Endothelial cell of umbilical vein (primary cell): ENCODE measurements at regions not wholly inside any gene's neighbourhood (a gene's known extent, or its start where the extent isn't known, plus 50 kb on each side); places are given as distances from the start of the nearest gene placed in this dataset.

Experiments used
- BruUV-seq: library from RNA; stranded (reverse); fragments of 400-500 nt; replicated peaks from 2 replicates; lab custom pipeline; 2021; lab: Mats Ljungman, UMichigan
- CTCF ChIA-PET: fragments of 300-600, 350-600 bp; sonication (Branson Sonifier 250); formaldehyde crosslinking; loops from one replicate; lab custom pipeline; 2021; ENCODE audit warnings: antibody characterized with exemption, inconsistent platforms; lab: Charles Lee
- POLR2A ChIA-PET: fragments of 300-600, 350-600 bp; sonication (Branson Sonifier 250); formaldehyde crosslinking; loops from one replicate; lab custom pipeline; 2021; ENCODE audit warnings: antibody characterized with exemption, inconsistent platforms; lab: Charles Lee
- DNase-seq: peaks from one replicate; pipeline ENCODE4 v3.0.0-alpha.2; 2011; ENCODE audit warnings: low read depth, low spot score
- FAIRE-seq: peaks from 2 replicates; lab custom pipeline; 2011; peaks lifted over from hg19 to GRCh38; lab: Jason Lieb, UNC
- H2AFZ ChIP-seq: 2 replicates; pipeline ENCODE4 v1.6.0; 2012; ENCODE audit warnings: low read depth, low read length, control low read depth, inconsistent platforms
- H3K27ac ChIP-seq: 2 replicates; pipeline ENCODE4 v1.5.1; 2011; ENCODE audit warnings: low read depth, mild to moderate bottlenecking, control low read depth, low read length, moderate library complexity; ENCODE audit not compliant: insufficient read depth
- H3K27me3 ChIP-seq, 2 experiments: 2 replicates each; pipeline versions ENCODE4 v1.6.0 to v1.6.1; 2011; ENCODE audit warnings: low read length in 2 of 2, mixed read lengths in 1 of 2; ENCODE audit not compliant: control insufficient read depth in 2 of 2, insufficient read depth in 2 of 2
- H3K36me3 ChIP-seq, 2 experiments: 2 replicates in 1 of 2; 3 replicates in 1 of 2; pipeline ENCODE4 v1.5.1; 2011; ENCODE audit warnings: low read length in 2 of 2, mild to moderate bottlenecking in 1 of 2, moderate library complexity in 1 of 2; ENCODE audit not compliant: control insufficient read depth in 2 of 2, insufficient read depth in 2 of 2; ENCODE audit errors: extremely low read depth in 1 of 2
- H3K4me1 ChIP-seq: 3 replicates; pipeline ENCODE4 v1.5.1; 2011; ENCODE audit warnings: mild to moderate bottlenecking, low read length; ENCODE audit not compliant: control insufficient read depth, insufficient read depth; ENCODE audit errors: extremely low read depth
- H3K4me2 ChIP-seq: 2 replicates; pipeline ENCODE4 v1.6.1; 2011; ENCODE audit warnings: low read length, control low read depth, mixed read lengths; ENCODE audit not compliant: insufficient read depth
- H3K4me3 ChIP-seq, 3 experiments: fragments of 200-600 bp in 1 of 3; sonication (generic), shearing (Covaris generic) in 1 of 3; replicated peaks in 1 of 3; 2 replicates each; pipeline ENCODE4 v1.5.1; 2011 to 2016; ENCODE audit warnings: control low read depth in 3 of 3, low read length in 3 of 3, mild to moderate bottlenecking in 2 of 3, inconsistent platforms in 1 of 3, low read depth in 1 of 3, moderate library complexity in 1 of 3; ENCODE audit not compliant: insufficient read depth in 1 of 3
- H3K79me2 ChIP-seq: 2 replicates; pipeline ENCODE4 v1.6.0; 2012; ENCODE audit warnings: low read length, inconsistent platforms; ENCODE audit not compliant: control insufficient read depth, insufficient read depth
- H3K9ac ChIP-seq: replicated peaks from 2 replicates; pipeline ENCODE3; 2011; ENCODE audit warnings: low read length, control low read depth; ENCODE audit not compliant: insufficient read depth; ENCODE audit errors: extremely low read depth
- H3K9me1 ChIP-seq: replicated peaks from 3 replicates; pipeline ENCODE4 v1.6.0; 2011; ENCODE audit warnings: mild to moderate bottlenecking, low read length; ENCODE audit not compliant: control insufficient read depth, insufficient read depth; ENCODE audit errors: extremely low read depth
- H3K9me3 ChIP-seq: replicated peaks from 2 replicates; pipeline ENCODE4 v1.5.1; 2012; ENCODE audit warnings: low read length, inconsistent platforms; ENCODE audit not compliant: control insufficient read depth, insufficient read depth
- H4K20me1 ChIP-seq: replicated peaks from 2 replicates; pipeline ENCODE3; 2011; ENCODE audit warnings: mild to moderate bottlenecking, low read length; ENCODE audit not compliant: control insufficient read depth, insufficient read depth; ENCODE audit errors: extremely low read depth
- CTCF ChIP-seq, 2 donors: IDR thresholded peaks; 1 replicate in 1 of 2; 2 replicates in 1 of 2; pipeline ENCODE4 v1.5.1; 2011; ENCODE audit warnings: low read length in 2 of 2, mild to moderate bottlenecking in 2 of 2, moderate library complexity in 2 of 2, control low read depth in 1 of 2, inconsistent platforms in 1 of 2, low read depth in 1 of 2; ENCODE audit not compliant: insufficient read depth in 1 of 2; ENCODE audit errors: extremely low read depth in 1 of 2
- EZH2 ChIP-seq: IDR thresholded peaks from 2 replicates; pipeline ENCODE4 v1.6.1; 2012; ENCODE audit warnings: borderline replicate concordance, low read depth, mild to moderate bottlenecking, moderate library complexity, low read length, inconsistent platforms; ENCODE audit not compliant: severe bottlenecking
- FOS ChIP-seq: IDR thresholded peaks from 2 replicates; pipeline ENCODE4 v1.6.1; 2011; ENCODE audit warnings: mild to moderate bottlenecking, low read length, moderate library complexity, borderline replicate concordance; ENCODE audit not compliant: insufficient read depth
- GATA2 ChIP-seq: IDR thresholded peaks from 2 replicates; pipeline ENCODE4 v1.7.0; 2011; ENCODE audit warnings: low read depth, mild to moderate bottlenecking, moderate library complexity, mixed read lengths, low read length; ENCODE audit not compliant: insufficient read length, insufficient read depth
- JUN ChIP-seq: IDR thresholded peaks from 2 replicates; pipeline ENCODE4 v1.6.1; 2011; ENCODE audit warnings: borderline replicate concordance, low read depth; ENCODE audit not compliant: insufficient read length, insufficient read depth
- MYC ChIP-seq: IDR thresholded peaks from one replicate; pipeline ENCODE4 v1.6.1; 2011; ENCODE audit warnings: mild to moderate bottlenecking, low read depth, low read length
- POLR2A ChIP-seq: IDR thresholded peaks from 2 replicates; pipeline ENCODE4 v1.6.1; 2012; ENCODE audit warnings: low read depth, mild to moderate bottlenecking, control low read depth, low read length
- POLR2AphosphoS5 ChIP-seq: IDR thresholded peaks from 2 replicates; pipeline ENCODE4 v1.6.1; 2012; ENCODE audit warnings: low read depth, mild to moderate bottlenecking, control low read depth, low read length, moderate library complexity; ENCODE audit not compliant: insufficient read depth
- dilution Hi-C: fragments of 300-500 bp; cut with MboI; formaldehyde crosslinking; loops from one replicate; pipeline ENCODE4 v1.15.0; 2019; ENCODE audit warnings: low sequenced_read_pairs; ENCODE audit not compliant: extremely low pct_ligation_motif_present
- intact Hi-C: fragments of 100-400 bp; cut with micrococcal nuclease; formaldehyde crosslinking; loops from one replicate; pipeline ENCODE4 v1.10.0; 2022
- TF ChIP-seq, protein P1 (sequence below): IDR thresholded peaks from 2 replicates; pipeline ENCODE4 v1.6.1; 2011; ENCODE audit not compliant: insufficient read depth, insufficient read length

GRCh38 chr13:105991622-105992277, 543.7 kb downstream of the EFNB2 start:
- intact Hi-C loops = no loop called here
- dilution Hi-C loops = no loop called here
- Histone ChIP-seq H3K4me2 (no peak overlapping the region), H4K20me1 (no peaks in the 10 kb centered on the region), H2AFZ (no peak overlapping the region), H3K9ac (no peak overlapping the region), H3K79me2 (no peaks in the 10 kb centered on the region), H3K36me3 (no peaks in the 10 kb centered on the region), H3K9me3 (no peaks in the 10 kb centered on the region), H3K4me3 (no peak overlapping the region), H3K4me1 (no peaks in the 10 kb centered on the region), H3K27ac (no peak overlapping the region), H3K9me1 (no peaks in the 10 kb centered on the region), H3K27me3 (no peaks in the 10 kb centered on the region)
- DNase-seq (no peak), FAIRE-seq (no peak)
- ChIA-PET CTCF (no interaction called here), POLR2A (no interaction called here)
- BruUV-seq = no TSS peak
- TF ChIP-seq EZH2 = no peak
- no peak for TF ChIP-seq MYC
- no peak for TF ChIP-seq CTCF (IDR thresholded peaks at IDR 0.05; ENCODE audit: extremely low read depth in 1 of 2, insufficient read depth in 1 of 2, low read depth in 1 of 2, low read length in 2 of 2)
- TF ChIP-seq POLR2A = no peak
- TF ChIP-seq JUN = no peak
- TF ChIP-seq, protein P1, sequence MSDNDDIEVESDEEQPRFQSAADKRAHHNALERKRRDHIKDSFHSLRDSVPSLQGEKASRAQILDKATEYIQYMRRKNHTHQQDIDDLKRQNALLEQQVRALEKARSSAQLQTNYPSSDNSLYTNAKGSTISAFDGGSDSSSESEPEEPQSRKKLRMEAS = no peak
- no peak for TF ChIP-seq GATA2
- TF ChIP-seq POLR2AphosphoS5 = no peak
- TF ChIP-seq FOS = no peak
